ENCODE measurements at regions not wholly inside any gene's neighbourhood (a gene's known extent, or its start where the extent isn't known, plus 50 kb on each side); places are given as distances from the start of the nearest gene placed in this dataset.

DNA sequence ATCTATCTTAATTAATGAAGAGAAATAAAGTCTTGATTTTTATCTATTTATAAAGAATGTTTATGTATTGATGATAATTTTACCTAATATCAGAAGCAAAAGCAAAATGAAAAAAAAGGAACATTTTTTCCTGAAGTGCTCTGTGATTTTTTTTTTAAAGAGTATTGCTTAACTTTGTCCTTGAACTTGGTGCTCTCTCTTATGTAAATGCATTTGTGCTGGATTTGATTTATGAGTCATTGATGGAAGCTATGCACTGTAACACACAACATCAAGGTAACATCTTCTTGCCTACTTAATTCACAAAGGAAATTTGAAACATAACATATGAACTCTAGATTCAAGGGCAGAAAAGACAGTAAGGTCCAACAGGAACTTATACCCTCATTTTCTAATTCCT lies 312.9 kb upstream of the CDH19 start:
- TF ChIP-seq, protein P1, sequence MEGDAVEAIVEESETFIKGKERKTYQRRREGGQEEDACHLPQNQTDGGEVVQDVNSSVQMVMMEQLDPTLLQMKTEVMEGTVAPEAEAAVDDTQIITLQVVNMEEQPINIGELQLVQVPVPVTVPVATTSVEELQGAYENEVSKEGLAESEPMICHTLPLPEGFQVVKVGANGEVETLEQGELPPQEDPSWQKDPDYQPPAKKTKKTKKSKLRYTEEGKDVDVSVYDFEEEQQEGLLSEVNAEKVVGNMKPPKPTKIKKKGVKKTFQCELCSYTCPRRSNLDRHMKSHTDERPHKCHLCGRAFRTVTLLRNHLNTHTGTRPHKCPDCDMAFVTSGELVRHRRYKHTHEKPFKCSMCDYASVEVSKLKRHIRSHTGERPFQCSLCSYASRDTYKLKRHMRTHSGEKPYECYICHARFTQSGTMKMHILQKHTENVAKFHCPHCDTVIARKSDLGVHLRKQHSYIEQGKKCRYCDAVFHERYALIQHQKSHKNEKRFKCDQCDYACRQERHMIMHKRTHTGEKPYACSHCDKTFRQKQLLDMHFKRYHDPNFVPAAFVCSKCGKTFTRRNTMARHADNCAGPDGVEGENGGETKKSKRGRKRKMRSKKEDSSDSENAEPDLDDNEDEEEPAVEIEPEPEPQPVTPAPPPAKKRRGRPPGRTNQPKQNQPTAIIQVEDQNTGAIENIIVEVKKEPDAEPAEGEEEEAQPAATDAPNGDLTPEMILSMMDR (IDR thresholded peaks at IDR 0.05; ENCODE audit: insufficient read depth in 1 of 2, low read depth in 1 of 2, low read length in 1 of 2, severe bottlenecking in 1 of 2, unreplicated experiment in 1 of 2): no peak
- Mint-ChIP-seq H3K9me3 (ENCODE audit: unreplicated experiment) (no peaks in the 10 kb centered on the region), H3K4me1 (ENCODE audit: low read depth, unreplicated experiment) (no peaks in the 10 kb centered on the region), H3K4me3 (ENCODE audit: unreplicated experiment) (no peak overlapping the region), H3K27ac (ENCODE audit: unreplicated experiment) (no peak overlapping the region), H3K27me3 (ENCODE audit: insufficient read depth, unreplicated experiment) (no peaks in the 10 kb centered on the region), H3K36me3 (ENCODE audit: insufficient read depth, unreplicated experiment) (no peaks in the 10 kb centered on the region)
- CTCF ChIA-PET: no interaction called here
- no peaks in the 10 kb centered on the region for H3K4me1 ChIP-seq
- H3K4me3 ChIP-seq (ENCODE audit: low read depth, low read length): no peak overlapping the region
- BruUV-seq (replicated peaks): no TSS peak
- no peak for DNase-seq
- no peaks in the 10 kb centered on the region for H3K27me3 ChIP-seq (replicated peaks; ENCODE audit: control insufficient read depth, insufficient read depth, low read length)
- intact Hi-C loops (cut with micrococcal nuclease; ENCODE audit: unreplicated experiment): no loop called here
- POLR2A ChIA-PET: no interaction called here
- H3K9me3 ChIP-seq: no peaks in the 10 kb centered on the region
- no peaks in the 10 kb centered on the region for H3K36me3 ChIP-seq (ENCODE audit: control insufficient read depth, insufficient read depth, low read length)

DNA sequence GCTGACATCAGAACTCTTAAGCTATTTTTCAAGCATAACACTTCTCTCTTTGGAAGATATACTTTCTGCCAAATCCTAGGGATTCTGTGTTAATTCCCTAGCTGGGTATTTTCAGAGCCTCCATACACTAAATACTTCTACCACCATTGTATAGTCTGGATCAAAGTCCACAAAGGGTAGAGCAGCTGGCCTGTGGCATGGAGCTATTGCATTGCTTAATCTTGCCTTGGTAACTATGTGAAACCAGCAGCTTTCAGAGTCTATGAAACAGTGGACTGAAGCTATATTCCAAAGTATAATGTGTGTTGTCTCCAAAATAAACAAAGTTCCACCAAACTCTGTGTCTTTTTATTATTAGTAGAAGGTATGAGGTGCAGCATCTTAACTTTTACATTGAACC lies 296.9 kb upstream of the CDH19 start:
- TF ChIP-seq, protein P1 (IDR thresholded peaks at IDR 0.05; ENCODE audit: insufficient read depth in 1 of 2, low read depth in 1 of 2, low read length in 1 of 2, severe bottlenecking in 1 of 2, unreplicated experiment in 1 of 2): no peak
- Mint-ChIP-seq H3K9me3 (ENCODE audit: unreplicated experiment) (no peaks in the 10 kb centered on the region), H3K27ac (ENCODE audit: unreplicated experiment) (no peak overlapping the region), H3K36me3 (ENCODE audit: insufficient read depth, unreplicated experiment) (no peaks in the 10 kb centered on the region), H3K4me1 (ENCODE audit: low read depth, unreplicated experiment) (no peaks in the 10 kb centered on the region), H3K27me3 (ENCODE audit: insufficient read depth, unreplicated experiment) (no peaks in the 10 kb centered on the region), H3K4me3 (ENCODE audit: unreplicated experiment) (no peak overlapping the region)
- BruUV-seq (replicated peaks): no TSS peak
- intact Hi-C loops (cut with micrococcal nuclease; ENCODE audit: unreplicated experiment): no loop called here
- H3K9me3 ChIP-seq: no peaks in the 10 kb centered on the region
- ChIA-PET POLR2A (no interaction called here), CTCF (no interaction called here)
- no peaks in the 10 kb centered on the region for H3K4me1 ChIP-seq
- DNase-seq: no peak
- no peak overlapping the region for H3K4me3 ChIP-seq (ENCODE audit: low read depth, low read length)
- no peaks in the 10 kb centered on the region for H3K36me3 ChIP-seq (ENCODE audit: control insufficient read depth, insufficient read depth, low read length)
- H3K27me3 ChIP-seq (replicated peaks; ENCODE audit: control insufficient read depth, insufficient read depth, low read length): no peaks in the 10 kb centered on the region

- Histone ChIP-seq H3K36me3 (ENCODE audit: control insufficient read depth, insufficient read depth, low read length) (no peaks in the 10 kb centered on the region), H3K27me3 (replicated peaks; ENCODE audit: control insufficient read depth, insufficient read depth, low read length) (no peaks in the 10 kb centered on the region), H3K9me3 (no peaks in the 10 kb centered on the region), H3K4me1 (no peaks in the 10 kb centered on the region), H3K4me3 (ENCODE audit: low read depth, low read length) (no peak overlapping the region)
- no peak for DNase-seq
- no TSS peak for BruUV-seq (replicated peaks)
- no peak overlapping the region for H3K27ac Mint-ChIP-seq (ENCODE audit: unreplicated experiment)
- intact Hi-C loops (cut with micrococcal nuclease; ENCODE audit: unreplicated experiment): no loop called here
- CTCF ChIA-PET: no interaction called here
- H3K4me1 Mint-ChIP-seq (ENCODE audit: low read depth, unreplicated experiment): no peaks in the 10 kb centered on the region
- no peaks in the 10 kb centered on the region for H3K36me3 Mint-ChIP-seq (ENCODE audit: insufficient read depth, unreplicated experiment)
- H3K27me3 Mint-ChIP-seq (ENCODE audit: insufficient read depth, unreplicated experiment): no peaks in the 10 kb centered on the region
- H3K9me3 Mint-ChIP-seq (ENCODE audit: unreplicated experiment): no peaks in the 10 kb centered on the region
- POLR2A ChIA-PET: no interaction called here
- TF ChIP-seq, protein P1 (IDR thresholded peaks at IDR 0.05; ENCODE audit: insufficient read depth in 1 of 2, low read depth in 1 of 2, low read length in 1 of 2, severe bottlenecking in 1 of 2, unreplicated experiment in 1 of 2): no peak
- no peak overlapping the region for H3K4me3 Mint-ChIP-seq (ENCODE audit: unreplicated experiment)
Observed at GRCh38 chr18:66895631-66896030, 291.7 kb upstream of the CDH19 start.

All from Caco-2 (cell line).